ENCODE measurements at regions not wholly inside any gene's neighbourhood (a gene's known extent, or its start where the extent isn't known, plus 50 kb on each side); places are given as distances from the start of the nearest gene placed in this dataset.

- H3K36me3 Mint-ChIP-seq: no peaks in the 10 kb centered on the region
- H3K27ac Mint-ChIP-seq: no peak overlapping the region
- H3K27ac ChIP-seq (ENCODE audit: low read length): no peak overlapping the region
- peaks cover 24 to 26% of the 10 kb centered on the region in 2 experiments for H3K4me1 ChIP-seq (ENCODE audit: control insufficient read depth in 1 of 2, extremely low read depth in 1 of 2, insufficient read depth in 2 of 2, low read length in 2 of 2)
- no peaks in the 10 kb centered on the region for H3K9me3 ChIP-seq
- ChIA-PET CTCF (interaction anchor here in 1 of 2 donors (1.6 kb wide), 1 partner anchor 49 kb away, joined by 3 read pairs; no protein-coding TSS in a partner anchor), POLR2A (interaction anchor here in 1 of 2 donors (0.5 kb wide), 1 partner anchor 10 kb away, joined by 4 read pairs; no protein-coding TSS in a partner anchor)
- no peaks in the 10 kb centered on the region for H3K27me3 Mint-ChIP-seq
- no peak overlapping the region for H3K4me3 Mint-ChIP-seq
- WGBS (ENCODE audit: insufficient coverage): no CpG with 5 or more reads among the region's 3 CpGs
- H3K27me3 ChIP-seq (replicated peaks in 1 of 2; ENCODE audit: control insufficient read depth in 2 of 2, extremely low read depth in 1 of 2, insufficient read depth in 2 of 2, low read length in 1 of 2): no peaks in the 10 kb centered on the region
- DNase-seq: no peak
- peaks cover 37 to 41% (median 38%) of the 10 kb centered on the region in 3 donors for H3K4me1 Mint-ChIP-seq
- peaks cover 4 to 10% of the 10 kb centered on the region in 2 donors for H3K36me3 ChIP-seq (ENCODE audit: control insufficient read depth in 2 of 2, extremely low read depth in 1 of 2, insufficient read depth in 1 of 2, low read length in 1 of 2)
- H3K4me3 ChIP-seq (ENCODE audit: control insufficient read depth in 1 of 2, extremely low read depth in 1 of 2, low read length in 1 of 2): no peak overlapping the region
- no peaks in the 10 kb centered on the region for H3K9me3 Mint-ChIP-seq
- ATAC-seq (replicated peaks in 1 of 4): no peak
Observed at GRCh38 chr6:25022140-25022553, 86.4 kb upstream of the RIPOR2 start.

DNA sequence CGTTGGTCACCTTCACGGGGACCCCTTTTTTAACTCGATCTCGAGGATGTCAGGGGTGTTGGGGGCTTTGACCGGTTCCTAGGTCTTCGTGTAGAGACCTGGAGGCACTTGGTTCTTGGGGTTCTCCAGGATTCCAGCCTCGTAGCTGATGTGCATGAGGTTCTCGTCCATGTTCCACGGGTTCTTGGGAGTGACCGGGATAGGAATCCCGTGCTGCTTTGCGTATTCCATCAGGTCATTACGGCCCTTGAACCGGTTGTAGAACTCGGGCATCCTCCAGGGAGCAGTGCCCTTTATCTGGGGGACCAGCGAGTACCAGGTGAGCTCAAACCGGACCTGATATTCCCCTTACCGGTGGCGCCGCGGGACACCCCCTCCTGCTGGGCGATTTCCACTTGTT is 88.0 kb upstream of the RIPOR2 start:
- Histone ChIP-seq H3K27ac (ENCODE audit: low read length) (no peak overlapping the region), H3K9me3 (no peaks in the 10 kb centered on the region), H3K4me1 (ENCODE audit: control insufficient read depth in 1 of 2, extremely low read depth in 1 of 2, insufficient read depth in 2 of 2, low read length in 2 of 2) (peaks cover 21 to 30% of the 10 kb centered on the region in 2 experiments), H3K4me3 (ENCODE audit: control insufficient read depth in 1 of 2, extremely low read depth in 1 of 2, low read length in 1 of 2) (no peak overlapping the region), H3K36me3 (ENCODE audit: control insufficient read depth in 2 of 2, extremely low read depth in 1 of 2, insufficient read depth in 1 of 2, low read length in 1 of 2) (peaks cover 6 to 10% of the 10 kb centered on the region in 2 donors), H3K27me3 (replicated peaks in 1 of 2; ENCODE audit: control insufficient read depth in 2 of 2, extremely low read depth in 1 of 2, insufficient read depth in 2 of 2, low read length in 1 of 2) (no peaks in the 10 kb centered on the region)
- H3K4me1 Mint-ChIP-seq: peaks cover 35 to 46% (median 43%) of the 10 kb centered on the region in 3 donors
- CTCF ChIA-PET: interaction anchor here in 1 of 2 donors (5.8 kb wide), 1 partner anchor 46 kb away, joined by 136 read pairs; no protein-coding TSS in a partner anchor
- no peaks in the 10 kb centered on the region for H3K9me3 Mint-ChIP-seq
- POLR2A ChIA-PET: no interaction called here
- ATAC-seq (replicated peaks in 1 of 4) (no peak), DNase-seq (no peak)
- H3K27me3 Mint-ChIP-seq: no peaks in the 10 kb centered on the region
- H3K4me3 Mint-ChIP-seq: no peak overlapping the region
- 97% methylated on average over 19 of the region's 22 CpGs for WGBS (ENCODE audit: insufficient coverage)
- no peak overlapping the region for H3K27ac Mint-ChIP-seq
- peaks cover 3% of the 10 kb centered on the region for H3K36me3 Mint-ChIP-seq

DNA sequence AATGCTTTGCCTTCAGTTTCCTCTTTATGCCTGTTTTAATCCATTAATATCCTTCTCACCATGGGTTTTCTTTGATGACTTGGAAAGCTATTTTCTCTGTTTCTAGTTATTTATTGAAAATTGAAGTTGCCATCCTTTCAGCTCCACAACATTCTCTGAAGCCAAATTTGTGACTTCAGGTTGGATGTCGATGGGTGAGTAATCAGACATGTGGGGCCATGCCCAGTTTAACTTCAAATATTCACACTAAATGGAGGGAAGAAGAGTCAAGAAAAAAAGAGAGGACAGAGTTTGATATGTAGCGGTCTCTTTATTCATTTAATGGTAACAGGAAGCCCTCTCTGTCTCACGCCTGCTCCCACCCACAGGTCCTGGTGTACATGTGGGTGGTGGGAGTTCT is 89.1 kb upstream of the RIPOR2 start:
- ChIA-PET POLR2A (interaction anchor here (0.5 to 0.6 kb wide), 2 partner anchors 78 to 106 kb away, joined by 3 to 4 read pairs; no protein-coding TSS in a partner anchor), CTCF (interaction anchor here (0.6 to 5.8 kb wide), 8 partner anchors 11 to 180 kb away, joined by 3 to 136 read pairs (median 12); no protein-coding TSS in a partner anchor)
- H3K27me3 ChIP-seq (replicated peaks in 1 of 2; ENCODE audit: control insufficient read depth in 2 of 2, extremely low read depth in 1 of 2, insufficient read depth in 2 of 2, low read length in 1 of 2): no peaks in the 10 kb centered on the region
- H3K27ac Mint-ChIP-seq: peak overlapping the region; percentile 46 to 65
- peaks cover 40 to 53% (median 48%) of the 10 kb centered on the region in 3 donors for H3K4me1 Mint-ChIP-seq
- no peaks in the 10 kb centered on the region for H3K9me3 ChIP-seq
- H3K4me3 Mint-ChIP-seq: peak overlapping the region in 1 of 3 donors; percentile 4
- ATAC-seq (replicated peaks in 1 of 4) (no peak), DNase-seq (no peak)
- H3K9me3 Mint-ChIP-seq: no peaks in the 10 kb centered on the region
- no peak overlapping the region for H3K4me3 ChIP-seq (ENCODE audit: control insufficient read depth in 1 of 2, extremely low read depth in 1 of 2, low read length in 1 of 2)
- peaks cover 21 to 30% of the 10 kb centered on the region in 2 experiments for H3K4me1 ChIP-seq (ENCODE audit: control insufficient read depth in 1 of 2, extremely low read depth in 1 of 2, insufficient read depth in 2 of 2, low read length in 2 of 2)
- H3K27me3 Mint-ChIP-seq: no peaks in the 10 kb centered on the region
- H3K27ac ChIP-seq (ENCODE audit: low read length): peak overlapping the region; percentile 17
- WGBS (ENCODE audit: insufficient coverage): no CpG with 5 or more reads among the region's 3 CpGs
- peaks cover 8 to 10% of the 10 kb centered on the region in 2 donors for H3K36me3 ChIP-seq (ENCODE audit: control insufficient read depth in 2 of 2, extremely low read depth in 1 of 2, insufficient read depth in 1 of 2, low read length in 1 of 2)
- peaks cover 3% of the 10 kb centered on the region for H3K36me3 Mint-ChIP-seq

DNA sequence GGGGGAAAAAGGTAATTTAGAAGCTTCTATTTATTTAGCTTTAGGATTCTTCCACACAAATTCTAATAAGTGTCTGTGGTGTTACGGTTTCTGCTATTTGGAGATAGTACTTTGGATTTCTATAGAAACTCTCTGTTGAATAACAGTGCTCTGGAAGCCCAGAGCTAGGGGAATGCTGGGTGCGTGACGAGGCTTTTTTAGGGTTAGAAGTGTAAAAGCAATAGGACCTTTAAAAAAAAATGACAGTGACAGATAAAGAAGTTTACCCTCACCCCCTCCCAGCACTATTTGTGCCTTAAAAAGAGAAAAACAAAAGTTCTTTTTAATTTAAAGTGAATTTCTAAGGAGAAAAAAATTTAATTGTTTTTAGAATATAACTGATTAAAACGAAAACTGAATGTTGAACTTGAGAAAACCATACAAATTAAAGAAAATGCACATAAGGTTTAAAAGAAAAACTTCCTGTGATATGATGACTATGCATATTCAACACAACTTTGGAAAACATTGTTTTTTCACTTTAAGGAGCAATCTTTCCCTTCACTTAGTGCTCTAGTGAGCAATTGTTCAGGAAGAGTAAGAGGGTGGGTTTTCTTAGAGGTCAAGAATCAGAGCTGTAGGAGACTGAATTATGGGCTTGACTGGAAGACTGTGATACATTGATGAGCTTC is 89.6 kb upstream of the RIPOR2 start:
- Mint-ChIP-seq H3K27me3 (no peaks in the 10 kb centered on the region), H3K4me3 (peak overlapping the region; percentile 12 to 58 (median 34)), H3K9me3 (no peaks in the 10 kb centered on the region), H3K4me1 (peaks cover 40 to 57% (median 54%) of the 10 kb centered on the region in 3 donors), H3K36me3 (peaks cover 3% of the 10 kb centered on the region), H3K27ac (peak overlapping the region; percentile 86 to 94)
- Histone ChIP-seq H3K4me3 (ENCODE audit: control insufficient read depth in 1 of 2, extremely low read depth in 1 of 2, low read length in 1 of 2) (no peak overlapping the region), H3K27me3 (replicated peaks in 1 of 2; ENCODE audit: control insufficient read depth in 2 of 2, extremely low read depth in 1 of 2, insufficient read depth in 2 of 2, low read length in 1 of 2) (no peaks in the 10 kb centered on the region), H3K9me3 (no peaks in the 10 kb centered on the region), H3K4me1 (ENCODE audit: control insufficient read depth in 1 of 2, extremely low read depth in 1 of 2, insufficient read depth in 2 of 2, low read length in 2 of 2) (peaks cover 21 to 30% of the 10 kb centered on the region in 2 experiments), H3K36me3 (ENCODE audit: control insufficient read depth in 2 of 2, extremely low read depth in 1 of 2, insufficient read depth in 1 of 2, low read length in 1 of 2) (peaks cover 8 to 10% of the 10 kb centered on the region in 2 donors), H3K27ac (ENCODE audit: low read length) (peak overlapping the region; percentile 85)
- no CpG with 5 or more reads among the region's 4 CpGs for WGBS (ENCODE audit: insufficient coverage)
- ChIA-PET CTCF (interaction anchor here (0.6 to 5.8 kb wide), 21 partner anchors 11 to 442 kb away, joined by 3 to 136 read pairs (median 7); no protein-coding TSS in a partner anchor), POLR2A (interaction anchor here (0.5 to 0.9 kb wide), 4 partner anchors 9 to 192 kb away, joined by 3 to 8 read pairs (median 4); no protein-coding TSS in a partner anchor)
- DNase-seq (no peak), ATAC-seq (replicated peaks in 1 of 4) (no peak)

DNA sequence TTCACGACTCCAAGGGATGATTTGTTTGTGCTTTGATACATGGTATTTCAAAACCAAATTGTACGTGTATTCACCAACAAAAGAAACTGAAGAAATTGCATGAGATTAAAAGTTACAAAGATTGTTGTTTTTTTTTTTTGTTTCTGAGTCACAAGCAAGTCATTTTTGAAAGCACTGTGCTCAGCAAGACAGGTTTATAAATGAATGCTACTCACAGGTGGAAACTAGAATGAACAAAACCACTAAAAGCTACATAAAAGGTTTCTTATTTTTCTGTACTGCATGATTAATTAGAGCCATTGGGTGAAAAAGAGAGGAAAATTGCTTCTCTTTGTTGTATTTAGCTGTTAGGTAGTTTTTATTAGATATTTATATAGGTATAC is 90.2 kb upstream of the RIPOR2 start:
- no CpG with 5 or more reads among the region's 2 CpGs for WGBS (ENCODE audit: insufficient coverage)
- no peak overlapping the region for H3K4me3 ChIP-seq (ENCODE audit: control insufficient read depth in 1 of 2, extremely low read depth in 1 of 2, low read length in 1 of 2)
- H3K9me3 ChIP-seq: no peaks in the 10 kb centered on the region
- Mint-ChIP-seq H3K27ac (peak overlapping the region; percentile 86 to 94), H3K27me3 (no peaks in the 10 kb centered on the region), H3K36me3 (peaks cover 3% of the 10 kb centered on the region), H3K9me3 (no peaks in the 10 kb centered on the region), H3K4me3 (peak overlapping the region; percentile 12 to 58 (median 34)), H3K4me1 (peaks cover 40 to 57% (median 55%) of the 10 kb centered on the region in 3 donors)
- ATAC-seq (replicated peaks in 1 of 4) (no peak), DNase-seq (no peak)
- POLR2A ChIA-PET: interaction anchor here in 1 of 2 donors (0.7 to 0.9 kb wide), 4 partner anchors 8 to 192 kb away, joined by 5 to 8 read pairs (median 8); no protein-coding TSS in a partner anchor
- peak overlapping the region; percentile 85 for H3K27ac ChIP-seq (ENCODE audit: low read length)
- no peaks in the 10 kb centered on the region for H3K27me3 ChIP-seq (replicated peaks in 1 of 2; ENCODE audit: control insufficient read depth in 2 of 2, extremely low read depth in 1 of 2, insufficient read depth in 2 of 2, low read length in 1 of 2)
- CTCF ChIA-PET: interaction anchor here (0.6 to 5.8 kb wide), 27 partner anchors 8 to 442 kb away, joined by 3 to 136 read pairs (median 6); partner anchors contain the start of gene RIPOR2 (in 1 of the 2)
- peaks cover 21 to 30% of the 10 kb centered on the region in 2 experiments for H3K4me1 ChIP-seq (ENCODE audit: control insufficient read depth in 1 of 2, extremely low read depth in 1 of 2, insufficient read depth in 2 of 2, low read length in 2 of 2)
- peaks cover 8 to 10% of the 10 kb centered on the region in 2 donors for H3K36me3 ChIP-seq (ENCODE audit: control insufficient read depth in 2 of 2, extremely low read depth in 1 of 2, insufficient read depth in 1 of 2, low read length in 1 of 2)

GRCh38 chr6:25026723-25027122 is 91.0 kb upstream of the RIPOR2 start:
- Histone ChIP-seq H3K4me3 (ENCODE audit: control insufficient read depth in 1 of 2, extremely low read depth in 1 of 2, low read length in 1 of 2) (peak overlapping the region; percentile 35 to 58), H3K27ac (ENCODE audit: low read length) (peak overlapping the region; percentile 85)
- DNase-seq: peak in 1 of 35 experiments; percentile 37

More at GRCh38 chr6:25026723-25027122, 91.0 kb upstream of the RIPOR2 start:
- peak in 1 of 4 experiments; percentile 15 for ATAC-seq (replicated peaks in 1 of 4)
- H3K27ac Mint-ChIP-seq: peak overlapping the region; percentile 86 to 94
- H3K27me3 Mint-ChIP-seq: no peaks in the 10 kb centered on the region
- no peaks in the 10 kb centered on the region for H3K9me3 Mint-ChIP-seq
- ChIA-PET POLR2A (interaction anchor here (0.5 to 2.0 kb wide), 10 partner anchors 9 to 1097 kb away, joined by 3 to 5 read pairs (median 3); a partner anchor contains a TSS), CTCF (interaction anchor here (0.5 to 5.8 kb wide), 40 partner anchors 8 to 990 kb away, joined by 3 to 136 read pairs (median 4); partner anchors contain the start of gene RIPOR2 (in 1 of the 2))
- H3K4me1 ChIP-seq (ENCODE audit: control insufficient read depth in 1 of 2, extremely low read depth in 1 of 2, insufficient read depth in 2 of 2, low read length in 2 of 2): peaks cover 21 to 30% of the 10 kb centered on the region in 2 experiments
- no peaks in the 10 kb centered on the region for H3K9me3 ChIP-seq
- no peaks in the 10 kb centered on the region for H3K27me3 ChIP-seq (replicated peaks in 1 of 2; ENCODE audit: control insufficient read depth in 2 of 2, extremely low read depth in 1 of 2, insufficient read depth in 2 of 2, low read length in 1 of 2)
- H3K4me1 Mint-ChIP-seq: peaks cover 40 to 57% (median 57%) of the 10 kb centered on the region in 3 donors
- H3K36me3 Mint-ChIP-seq: peaks cover 3% of the 10 kb centered on the region
- peak overlapping the region in 2 of 3 donors; percentile 23 to 34 for H3K4me3 Mint-ChIP-seq
- peaks cover 8 to 10% of the 10 kb centered on the region in 2 donors for H3K36me3 ChIP-seq (ENCODE audit: control insufficient read depth in 2 of 2, extremely low read depth in 1 of 2, insufficient read depth in 1 of 2, low read length in 1 of 2)
- WGBS (ENCODE audit: insufficient coverage): no CpG with 5 or more reads among the region's 2 CpGs
